ENCODE measurements at regions not wholly inside any gene's neighbourhood (a gene's known extent, or its start where the extent isn't known, plus 50 kb on each side); places are given as distances from the start of the nearest gene placed in this dataset.
"Not testable (repeated sequence)": the region's sequence is repeated elsewhere in the genome, so short reads cannot be mapped to it uniquely, and the experiment has no call there.

DNA sequence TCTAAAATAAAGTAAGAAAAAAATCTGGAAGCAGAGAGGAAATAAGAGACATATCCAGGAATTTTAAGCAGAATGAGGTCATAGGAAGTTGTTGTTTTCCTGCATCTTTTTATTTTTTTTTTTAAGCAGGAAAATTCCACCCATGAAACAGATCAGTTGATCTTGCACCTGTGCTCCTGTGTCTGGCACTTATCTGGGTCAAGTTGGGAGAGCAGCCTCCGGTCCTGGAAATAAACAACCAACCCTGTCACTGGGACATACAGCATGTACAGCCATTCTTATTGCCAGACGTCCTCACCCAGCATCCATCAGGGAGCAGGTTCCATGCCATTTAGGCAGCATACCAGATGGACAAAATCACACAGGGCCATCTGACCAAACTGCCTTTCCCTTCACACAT is 266.0 kb upstream of the BTG1 start:
- H3K9me2 ChIP-seq (ENCODE audit: insufficient read depth) = no peaks in the 10 kb centered on the region
- H2AFZ ChIP-seq = no peak overlapping the region
- H3K27ac ChIP-seq = no peak overlapping the region
- BruUV-seq (replicated peaks) = no TSS peak
- no peak overlapping the region for H3K4me3 ChIP-seq
- ChIA-PET POLR2A (ENCODE audit: unreplicated experiment) (no interaction called here), CTCF (no interaction called here)
- H3K4me2 ChIP-seq = no peak overlapping the region
- TF ChIP-seq EZH2 (IDR thresholded peaks at IDR 0.05; ENCODE audit: low read depth) = no peak
- TF ChIP-seq, protein P1, sequence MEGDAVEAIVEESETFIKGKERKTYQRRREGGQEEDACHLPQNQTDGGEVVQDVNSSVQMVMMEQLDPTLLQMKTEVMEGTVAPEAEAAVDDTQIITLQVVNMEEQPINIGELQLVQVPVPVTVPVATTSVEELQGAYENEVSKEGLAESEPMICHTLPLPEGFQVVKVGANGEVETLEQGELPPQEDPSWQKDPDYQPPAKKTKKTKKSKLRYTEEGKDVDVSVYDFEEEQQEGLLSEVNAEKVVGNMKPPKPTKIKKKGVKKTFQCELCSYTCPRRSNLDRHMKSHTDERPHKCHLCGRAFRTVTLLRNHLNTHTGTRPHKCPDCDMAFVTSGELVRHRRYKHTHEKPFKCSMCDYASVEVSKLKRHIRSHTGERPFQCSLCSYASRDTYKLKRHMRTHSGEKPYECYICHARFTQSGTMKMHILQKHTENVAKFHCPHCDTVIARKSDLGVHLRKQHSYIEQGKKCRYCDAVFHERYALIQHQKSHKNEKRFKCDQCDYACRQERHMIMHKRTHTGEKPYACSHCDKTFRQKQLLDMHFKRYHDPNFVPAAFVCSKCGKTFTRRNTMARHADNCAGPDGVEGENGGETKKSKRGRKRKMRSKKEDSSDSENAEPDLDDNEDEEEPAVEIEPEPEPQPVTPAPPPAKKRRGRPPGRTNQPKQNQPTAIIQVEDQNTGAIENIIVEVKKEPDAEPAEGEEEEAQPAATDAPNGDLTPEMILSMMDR (conservative IDR thresholded peaks at IDR 0.05) = no peak
- no peaks in the 10 kb centered on the region for H3K79me2 ChIP-seq (ENCODE audit: low read depth)
- intact Hi-C loops (cut with micrococcal nuclease; ENCODE audit: unreplicated experiment) = no loop called here
- no peaks in the 10 kb centered on the region for H3K27me3 ChIP-seq (ENCODE audit: insufficient read depth, low read depth)
- H3K4me1 ChIP-seq (replicated peaks; ENCODE audit: insufficient read depth) = no peaks in the 10 kb centered on the region
- DNase-seq = no peak
- H3F3A ChIP-seq (ENCODE audit: insufficient read depth, low read depth) = no peaks in the 10 kb centered on the region
- H3K9me3 ChIP-seq (ENCODE audit: insufficient read depth, low read depth) = peaks cover 8% of the 10 kb centered on the region; the same call in 1 of the 2 replicates
- no peaks in the 10 kb centered on the region for H3K36me3 ChIP-seq (ENCODE audit: low read depth)
- no peaks in the 10 kb centered on the region for H4K20me1 ChIP-seq (ENCODE audit: insufficient read depth)

DNA sequence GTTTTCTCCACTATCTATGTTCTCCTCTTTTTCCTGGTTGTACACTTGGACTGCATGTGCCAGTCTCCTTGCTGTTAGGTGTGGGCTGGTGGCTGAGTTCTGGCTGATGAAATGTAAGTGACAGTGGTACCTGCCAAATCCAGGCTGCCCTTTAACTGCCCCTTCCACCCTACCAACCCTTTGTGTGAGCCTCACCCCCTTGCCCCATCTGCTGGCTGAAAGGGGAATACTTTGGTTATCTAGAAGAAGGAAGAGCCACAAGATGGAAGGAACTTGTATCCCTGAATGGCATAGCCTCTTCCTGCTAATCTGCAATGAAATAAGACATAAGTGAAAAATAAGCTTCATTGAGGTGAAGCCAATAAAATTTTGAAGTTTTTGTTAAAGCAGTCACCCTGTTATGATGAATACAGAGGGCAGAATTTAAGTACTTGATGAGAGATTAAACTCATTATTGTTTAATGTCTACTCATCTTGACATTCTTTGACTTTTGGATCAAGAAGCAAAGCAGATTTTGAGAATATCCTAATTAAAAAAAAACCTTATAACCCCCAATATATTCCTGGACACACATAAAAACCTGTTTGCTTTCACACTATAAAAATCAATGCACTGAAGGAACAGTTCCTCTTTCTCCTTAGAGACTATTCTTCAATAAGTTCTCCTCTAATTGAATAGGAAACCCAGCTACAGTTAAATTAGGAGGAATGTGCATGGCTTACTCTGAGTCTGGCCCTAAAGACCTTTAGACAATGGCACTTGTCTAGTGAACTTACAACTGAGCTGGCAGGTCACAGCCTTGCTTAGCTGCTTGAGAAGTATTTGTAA is 262.6 kb upstream of the BTG1 start:
- no peak overlapping the region for H3K27ac ChIP-seq
- H3K36me3 ChIP-seq (ENCODE audit: low read depth) = no peaks in the 10 kb centered on the region
- no peak for TF ChIP-seq EZH2 (IDR thresholded peaks at IDR 0.05; ENCODE audit: low read depth)
- TF ChIP-seq, protein P1 (conservative IDR thresholded peaks at IDR 0.05) = peak; percentile 67
- no TSS peak for BruUV-seq (replicated peaks)
- H3K9me3 ChIP-seq (ENCODE audit: insufficient read depth, low read depth) = peaks cover 8% of the 10 kb centered on the region; the same call in 1 of the 2 replicates
- no peaks in the 10 kb centered on the region for H3K27me3 ChIP-seq (ENCODE audit: insufficient read depth, low read depth)
- intact Hi-C loops (cut with micrococcal nuclease; ENCODE audit: unreplicated experiment) = loop anchor here (2.0 to 10.0 kb wide), 2 partner anchors 167 to 261 kb away; no protein-coding TSS in a partner anchor
- H3K4me3 ChIP-seq = no peak overlapping the region
- CTCF ChIA-PET = interaction anchor here (0.6 kb wide), 1 partner anchor 1027 kb away, joined by 3 read pairs; no protein-coding TSS in a partner anchor
- no peaks in the 10 kb centered on the region for H3K79me2 ChIP-seq (ENCODE audit: low read depth)
- no peak overlapping the region; the same call in 1 of the 2 replicates for H2AFZ ChIP-seq
- H3F3A ChIP-seq (ENCODE audit: insufficient read depth, low read depth) = no peaks in the 10 kb centered on the region
- POLR2A ChIA-PET (ENCODE audit: unreplicated experiment) = interaction anchor here (0.6 kb wide), 1 partner anchor 263 kb away, joined by 8 read pairs; the partner anchor contains the start of gene BTG1
- H3K4me1 ChIP-seq (replicated peaks; ENCODE audit: insufficient read depth) = no peaks in the 10 kb centered on the region
- H3K9me2 ChIP-seq (ENCODE audit: insufficient read depth) = no peaks in the 10 kb centered on the region
- peak; percentile 38 to 39 for DNase-seq
- no peaks in the 10 kb centered on the region for H4K20me1 ChIP-seq (ENCODE audit: insufficient read depth)
- H3K4me2 ChIP-seq = no peak overlapping the region

DNA sequence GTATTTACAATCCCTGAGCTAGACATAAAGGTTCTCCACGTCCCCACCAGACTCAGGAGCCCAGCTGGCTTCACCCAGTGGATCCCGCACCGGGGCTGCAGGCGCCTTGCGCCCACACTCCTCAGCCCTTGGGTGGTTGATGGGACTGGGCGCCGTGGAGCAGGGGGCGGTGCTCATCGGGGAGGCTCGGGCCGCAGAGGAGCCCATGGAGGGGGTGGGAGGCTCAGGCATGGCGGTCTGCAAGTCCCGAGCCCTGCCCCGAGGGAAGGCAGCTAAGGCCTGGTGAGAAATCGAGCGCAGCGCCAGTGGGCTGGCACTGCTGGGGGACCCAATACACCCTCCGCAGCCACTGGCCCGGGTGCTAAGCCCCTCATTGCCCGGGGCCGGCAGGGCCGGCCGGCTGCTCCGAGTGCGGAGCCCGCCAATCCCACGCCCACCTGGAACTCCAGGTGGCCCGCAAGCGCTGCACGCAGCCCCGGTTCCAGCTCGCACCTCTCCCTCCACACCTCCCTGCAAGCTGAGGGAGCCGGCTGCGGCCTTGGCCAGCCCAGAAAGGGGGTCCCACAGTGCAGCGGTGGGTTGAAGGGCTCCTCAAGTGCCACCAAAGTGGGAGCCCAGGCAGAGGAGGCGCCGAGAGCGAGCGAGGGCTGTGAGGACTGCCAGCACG is 260.9 kb upstream of the BTG1 start:
- H3K9me2 ChIP-seq (ENCODE audit: insufficient read depth); H3K36me3 ChIP-seq (ENCODE audit: low read depth); H3F3A ChIP-seq (ENCODE audit: insufficient read depth, low read depth); DNase-seq; H3K9me3 ChIP-seq (ENCODE audit: insufficient read depth, low read depth); BruUV-seq (replicated peaks); H3K4me3 ChIP-seq; H3K27me3 ChIP-seq (ENCODE audit: insufficient read depth, low read depth); POLR2A ChIA-PET (ENCODE audit: unreplicated experiment); H4K20me1 ChIP-seq (ENCODE audit: insufficient read depth); H3K4me2 ChIP-seq; CTCF ChIA-PET; H3K27ac ChIP-seq; H3K79me2 ChIP-seq (ENCODE audit: low read depth); H2AFZ ChIP-seq; H3K4me1 ChIP-seq (replicated peaks; ENCODE audit: insufficient read depth): not testable (repeated sequence)
- intact Hi-C loops (cut with micrococcal nuclease; ENCODE audit: unreplicated experiment) = loop anchor here (10.0 kb wide), 1 partner anchor 168 kb away; no protein-coding TSS in a partner anchor

DNA sequence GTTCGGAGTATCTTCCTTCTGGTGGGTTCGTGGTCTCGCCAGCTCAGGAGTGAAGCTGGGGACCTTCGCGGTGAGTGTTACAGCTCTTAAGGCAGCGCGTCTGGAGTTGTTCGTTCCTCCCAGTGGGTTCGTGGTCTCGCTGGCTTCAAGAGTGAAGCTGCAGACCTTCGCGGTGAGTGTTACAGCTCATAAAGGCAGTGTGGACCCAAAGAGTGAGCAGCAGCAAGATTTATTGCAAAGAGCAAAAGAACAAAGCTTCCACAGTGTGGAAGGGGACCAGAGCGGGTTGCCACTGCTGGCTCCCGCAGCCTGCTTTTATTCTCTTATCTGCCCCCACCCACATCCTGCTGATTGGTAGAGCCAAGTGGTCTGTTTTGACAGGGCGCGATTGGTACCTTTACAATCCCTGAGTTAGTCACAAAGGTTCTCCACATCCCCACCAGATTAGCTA is 260.2 kb upstream of the BTG1 start:
- H3K79me2 ChIP-seq (ENCODE audit: low read depth); H3K36me3 ChIP-seq (ENCODE audit: low read depth); H3K27ac ChIP-seq; H3K4me3 ChIP-seq; POLR2A ChIA-PET (ENCODE audit: unreplicated experiment); BruUV-seq (replicated peaks); H3F3A ChIP-seq (ENCODE audit: insufficient read depth, low read depth); H3K4me1 ChIP-seq (replicated peaks; ENCODE audit: insufficient read depth); H3K9me2 ChIP-seq (ENCODE audit: insufficient read depth); H2AFZ ChIP-seq; H3K9me3 ChIP-seq (ENCODE audit: insufficient read depth, low read depth); H4K20me1 ChIP-seq (ENCODE audit: insufficient read depth); CTCF ChIA-PET; H3K27me3 ChIP-seq (ENCODE audit: insufficient read depth, low read depth); DNase-seq; H3K4me2 ChIP-seq: not testable (repeated sequence)
- intact Hi-C loops (cut with micrococcal nuclease; ENCODE audit: unreplicated experiment) = loop anchor here (10.0 kb wide), 1 partner anchor 169 kb away; no protein-coding TSS in a partner anchor
